Transverse colon (tissue), 4 donors: ENCODE measurements at regions not wholly inside any gene's neighbourhood (a gene's known extent, or its start where the extent isn't known, plus 50 kb on each side); places are given as distances from the start of the nearest gene placed in this dataset.

Source experiments
- DNase-seq: peaks from one replicate; pipeline ENCODE4 v3.0.0-alpha.2; 2019
- H3K27ac ChIP-seq, 4 donors: fragments of 200-600 bp; sonication (generic); 2 replicates each; pipeline ENCODE4 v1.5.1; 2016 to 2018; ENCODE audit warnings: inconsistent platforms in 4 of 4
- H3K27me3 ChIP-seq: fragments of 200-600 bp; sonication (generic); 2 replicates; pipeline ENCODE4 v1.5.1; 2017; ENCODE audit warnings: inconsistent platforms
- H3K36me3 ChIP-seq, 4 donors: fragments of 200-600 bp; sonication (generic); 2 replicates each; pipeline ENCODE4 v1.5.1; 2017 to 2019; ENCODE audit warnings: inconsistent platforms in 4 of 4
- H3K4me1 ChIP-seq, 4 donors: fragments of 200-600 bp; sonication (generic); 2 replicates each; pipeline ENCODE4 v1.5.1; 2017 to 2020; ENCODE audit warnings: inconsistent platforms in 4 of 4
- H3K4me3 ChIP-seq, 4 donors: fragments of 200-600 bp; sonication (generic); 1 replicate in 1 of 4; 2 replicates in 3 of 4; pipeline versions ENCODE4 v1.5.1 to v1.6.1; 2017 to 2019; ENCODE audit warnings: inconsistent platforms in 4 of 4
- H3K9me3 ChIP-seq, 2 donors: fragments of 200-600 bp; sonication (generic); 2 replicates each; pipeline ENCODE4 v1.5.1; 2017 to 2019; ENCODE audit warnings: inconsistent platforms in 2 of 2
- EP300 ChIP-seq: sonication (generic); formaldehyde crosslinking; IDR thresholded peaks from one replicate; pipeline ENCODE4 v1.6.1; 2017; ENCODE audit warnings: antibody characterized with exemption, low read depth
- POLR2A ChIP-seq: fragments of 450-650 bp; IDR thresholded peaks from one replicate; pipeline ENCODE4 v1.6.1; 2016; ENCODE audit warnings: antibody characterized with exemption, mild to moderate bottlenecking, moderate library complexity
- POLR2AphosphoS5 ChIP-seq, 3 donors: sonication (generic); formaldehyde crosslinking; IDR thresholded peaks; one replicate each; pipeline ENCODE4 v1.6.1; 2016; ENCODE audit warnings: antibody characterized with exemption in 3 of 3
- WGBS, 2 donors: methylation state at CpG; one replicate each; pipeline ENCODE4 v1.1.5; 2018; ENCODE audit warnings: low coverage in 1 of 2; 5-methylcytosine and 5-hydroxymethylcytosine counted together
- in situ Hi-C, 4 donors: fragments of 200-750 bp; cut with MboI; loops; one replicate each; pipeline versions ENCODE4 v1.15.0 to v1.15.1; 2017; ENCODE audit warnings: low sequenced_read_pairs in 3 of 4, low pct_ligation_motif_present in 1 of 4, low pct_unique_long_range_greater_than_20kb in 1 of 4
- intact Hi-C: fragments of 100-400 bp; cut with DNase I; formaldehyde crosslinking; loops from one replicate; pipeline ENCODE4 v1.15.1; 2023; ENCODE audit warnings: low total_unique reads
- TF ChIP-seq, protein P1 (sequence below), 5 experiments: fragments of 200-600 bp in 3 of 5; fragments of 450-650 bp in 2 of 5; sonication (generic) in 3 of 5; IDR thresholded peaks; 1 replicate in 2 of 5; 2 replicates in 3 of 5; pipeline ENCODE4 v1.5.1; 2016 to 2017; ENCODE audit warnings: antibody characterized with exemption in 5 of 5, inconsistent platforms in 3 of 5, mild to moderate bottlenecking in 2 of 5, moderate library complexity in 1 of 5

DNA sequence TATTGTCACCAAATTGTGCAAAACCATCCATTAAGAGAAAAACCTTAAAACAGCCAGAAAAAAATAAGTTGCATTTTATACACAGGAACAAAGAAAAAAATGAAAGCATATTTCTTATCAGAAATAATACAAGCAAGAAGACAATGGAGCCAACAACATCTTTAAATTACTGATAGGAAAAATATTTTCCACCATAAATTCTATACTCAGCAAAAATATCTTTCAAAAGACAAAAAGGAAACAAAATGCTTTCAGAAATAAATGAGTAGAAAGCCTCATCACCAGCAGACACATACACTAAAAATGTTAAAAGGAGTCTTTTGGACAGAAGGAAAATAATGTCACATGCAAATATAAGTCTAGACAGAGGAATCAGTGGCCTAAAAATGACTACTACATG is 106.4 kb upstream of the TRIB2 start:
- no peaks in the 10 kb centered on the region for H3K27me3 ChIP-seq
- no peaks in the 10 kb centered on the region for H3K36me3 ChIP-seq
- TF ChIP-seq, protein P1, sequence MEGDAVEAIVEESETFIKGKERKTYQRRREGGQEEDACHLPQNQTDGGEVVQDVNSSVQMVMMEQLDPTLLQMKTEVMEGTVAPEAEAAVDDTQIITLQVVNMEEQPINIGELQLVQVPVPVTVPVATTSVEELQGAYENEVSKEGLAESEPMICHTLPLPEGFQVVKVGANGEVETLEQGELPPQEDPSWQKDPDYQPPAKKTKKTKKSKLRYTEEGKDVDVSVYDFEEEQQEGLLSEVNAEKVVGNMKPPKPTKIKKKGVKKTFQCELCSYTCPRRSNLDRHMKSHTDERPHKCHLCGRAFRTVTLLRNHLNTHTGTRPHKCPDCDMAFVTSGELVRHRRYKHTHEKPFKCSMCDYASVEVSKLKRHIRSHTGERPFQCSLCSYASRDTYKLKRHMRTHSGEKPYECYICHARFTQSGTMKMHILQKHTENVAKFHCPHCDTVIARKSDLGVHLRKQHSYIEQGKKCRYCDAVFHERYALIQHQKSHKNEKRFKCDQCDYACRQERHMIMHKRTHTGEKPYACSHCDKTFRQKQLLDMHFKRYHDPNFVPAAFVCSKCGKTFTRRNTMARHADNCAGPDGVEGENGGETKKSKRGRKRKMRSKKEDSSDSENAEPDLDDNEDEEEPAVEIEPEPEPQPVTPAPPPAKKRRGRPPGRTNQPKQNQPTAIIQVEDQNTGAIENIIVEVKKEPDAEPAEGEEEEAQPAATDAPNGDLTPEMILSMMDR (IDR thresholded peaks at IDR 0.05): no peak
- TF ChIP-seq POLR2A: no peak
- TF ChIP-seq POLR2AphosphoS5 (IDR thresholded peaks at IDR 0.05): no peak
- TF ChIP-seq EP300: no peak
- in situ Hi-C loops: no loop called here
- no peak overlapping the region for H3K27ac ChIP-seq
- H3K4me3 ChIP-seq: no peak overlapping the region
- intact Hi-C loops: no loop called here
- no peaks in the 10 kb centered on the region for H3K9me3 ChIP-seq
- H3K4me1 ChIP-seq: peaks cover 0 to 6% (median 0%) of the 10 kb centered on the region in 4 donors
- DNase-seq: no peak

DNA sequence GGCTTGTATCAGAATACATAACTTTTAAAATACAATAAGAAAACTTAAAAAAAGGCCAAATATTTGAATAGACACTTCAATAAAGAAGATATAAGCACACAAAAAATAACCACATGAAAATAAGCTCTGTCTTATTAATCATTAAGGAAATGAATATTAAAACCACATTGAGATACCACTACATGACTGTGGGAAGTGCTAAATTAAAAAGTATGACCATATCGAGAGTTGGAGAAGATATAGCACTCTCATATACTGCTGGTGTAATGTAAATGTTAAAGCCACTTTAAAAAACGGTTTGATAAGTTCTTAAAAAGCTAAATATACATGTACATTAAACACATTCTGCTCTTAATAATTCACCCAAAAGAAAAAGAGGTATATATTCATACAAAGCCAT is 104.6 kb upstream of the TRIB2 start:
- TF ChIP-seq, protein P1 (IDR thresholded peaks at IDR 0.05): no peak
- TF ChIP-seq POLR2AphosphoS5 (IDR thresholded peaks at IDR 0.05): no peak
- TF ChIP-seq EP300: no peak
- TF ChIP-seq POLR2A: no peak
- Histone ChIP-seq H3K9me3 (no peaks in the 10 kb centered on the region), H3K27me3 (no peaks in the 10 kb centered on the region), H3K4me3 (no peak overlapping the region), H3K27ac (no peak overlapping the region), H3K4me1 (no peaks in the 10 kb centered on the region), H3K36me3 (no peaks in the 10 kb centered on the region)
- in situ Hi-C loops: no loop called here
- DNase-seq: no peak
- intact Hi-C loops: no loop called here
- WGBS, 2 donors: 72 to 74% methylated on average over 2 of the region's 2 CpGs

DNA sequence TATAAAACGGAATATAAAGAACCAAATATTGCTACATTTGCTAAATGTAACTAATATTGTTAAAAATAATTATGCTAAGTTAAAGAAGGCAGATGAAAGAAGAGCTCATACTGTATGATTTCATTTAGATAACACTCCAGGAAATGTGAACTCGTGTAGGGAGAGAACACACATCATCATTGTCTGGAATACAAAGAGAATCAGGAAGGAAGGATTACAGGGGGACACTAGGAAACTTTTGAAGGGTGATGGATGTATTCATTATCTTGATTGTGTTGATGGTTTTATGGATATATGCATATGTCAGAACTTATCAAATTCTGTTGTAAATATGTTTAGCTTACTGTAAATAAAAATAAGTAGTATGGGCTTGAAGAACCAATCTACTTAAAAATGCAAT is 104.1 kb upstream of the TRIB2 start:
- Histone ChIP-seq H3K4me1 (no peaks in the 10 kb centered on the region), H3K27ac (no peak overlapping the region), H3K36me3 (no peaks in the 10 kb centered on the region), H3K4me3 (no peak overlapping the region), H3K27me3 (no peaks in the 10 kb centered on the region), H3K9me3 (no peaks in the 10 kb centered on the region)
- 62 to 68% methylated on average over 2 of the region's 2 CpGs for whole genome bisulfite sequencing, 2 donors
- no peak for DNase-seq
- in situ Hi-C loops (no loop called here), intact Hi-C loops (no loop called here)
- TF ChIP-seq, protein P1 (IDR thresholded peaks at IDR 0.05): no peak

DNA sequence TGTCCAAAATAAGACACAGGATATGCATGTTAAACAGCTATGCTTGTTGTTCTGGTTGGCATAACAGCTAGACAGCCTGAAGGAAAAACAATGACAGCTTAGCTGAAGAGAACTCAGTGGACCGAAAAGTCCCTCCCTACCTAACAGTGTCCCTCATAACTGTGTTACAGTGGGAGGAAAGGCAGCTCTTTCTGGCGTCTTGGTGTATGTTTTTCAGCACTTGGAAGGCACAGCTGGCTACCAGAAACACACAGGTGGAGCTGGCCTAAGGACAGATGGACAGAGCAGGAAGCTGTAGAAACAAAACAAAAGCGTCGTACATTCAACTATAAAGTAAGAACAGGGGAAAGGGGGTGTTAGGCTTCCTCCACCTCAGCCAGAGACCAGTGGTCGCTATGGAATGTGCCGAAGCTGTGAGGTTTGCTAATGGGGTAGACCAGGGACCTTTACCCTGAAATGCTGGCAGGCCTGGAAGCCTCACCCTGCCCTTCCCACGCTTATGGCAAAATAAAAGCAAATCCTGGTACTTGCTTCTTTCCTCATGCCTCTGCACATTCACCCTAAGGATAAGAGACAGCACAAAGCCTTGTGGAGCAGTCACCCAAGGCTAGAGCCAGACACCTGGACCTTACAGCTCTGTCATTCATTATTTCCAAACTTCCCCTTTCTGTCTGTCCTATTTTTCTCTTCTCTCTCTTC is 103.5 kb upstream of the TRIB2 start:
- no peaks in the 10 kb centered on the region for H3K4me1 ChIP-seq
- no peaks in the 10 kb centered on the region for H3K27me3 ChIP-seq
- no peak for TF ChIP-seq EP300
- TF ChIP-seq, protein P1 (IDR thresholded peaks at IDR 0.05): no peak
- no peak for TF ChIP-seq POLR2A
- no peak for TF ChIP-seq POLR2AphosphoS5 (IDR thresholded peaks at IDR 0.05)
- 73 to 100% methylated on average over 2 to 7 of the region's 7 CpGs for WGBS, 2 donors
- H3K9me3 ChIP-seq: no peaks in the 10 kb centered on the region
- H3K27ac ChIP-seq: no peak overlapping the region
- no peak overlapping the region for H3K4me3 ChIP-seq
- no peak for DNase-seq
- H3K36me3 ChIP-seq: no peaks in the 10 kb centered on the region
- intact Hi-C loops (no loop called here), in situ Hi-C loops (no loop called here)
